ENCODE measurements at regions not wholly inside any gene's neighbourhood (a gene's known extent, or its start where the extent isn't known, plus 50 kb on each side); places are given as distances from the start of the nearest gene placed in this dataset.
A peak's percentile ranks its signal among the peaks of the same experiment; 100 is the strongest.

GRCh38 chr1:194361374-194362131, 1175.1 kb upstream of the B3GALT2 start (continued):
- TF ChIP-seq ZNF583 (CRISPR knock-in tag; IDR thresholded peaks at IDR 0.05) (no peak), MYBL2 (IDR thresholded peaks at IDR 0.05; ENCODE audit: low read depth) (no peak), MYBL2 (CRISPR knock-in tag; IDR thresholded peaks at IDR 0.05; ENCODE audit: borderline replicate concordance) (no peak), EWSR1 (IDR thresholded peaks at IDR 0.05; ENCODE audit: borderline replicate concordance, low read depth, partially characterized antibody) (no peak), CTBP1 (IDR thresholded peaks at IDR 0.05; ENCODE audit: borderline replicate concordance) (no peak), ZNF224 (CRISPR knock-in tag; IDR thresholded peaks at IDR 0.05) (no peak), KHSRP (IDR thresholded peaks at IDR 0.05) (no peak), CEBPB (tag; IDR thresholded peaks at IDR 0.05) (peak; percentile 77), CHD2 (IDR thresholded peaks at IDR 0.05; ENCODE audit: low read depth, low read length) (no peak)

DNA sequence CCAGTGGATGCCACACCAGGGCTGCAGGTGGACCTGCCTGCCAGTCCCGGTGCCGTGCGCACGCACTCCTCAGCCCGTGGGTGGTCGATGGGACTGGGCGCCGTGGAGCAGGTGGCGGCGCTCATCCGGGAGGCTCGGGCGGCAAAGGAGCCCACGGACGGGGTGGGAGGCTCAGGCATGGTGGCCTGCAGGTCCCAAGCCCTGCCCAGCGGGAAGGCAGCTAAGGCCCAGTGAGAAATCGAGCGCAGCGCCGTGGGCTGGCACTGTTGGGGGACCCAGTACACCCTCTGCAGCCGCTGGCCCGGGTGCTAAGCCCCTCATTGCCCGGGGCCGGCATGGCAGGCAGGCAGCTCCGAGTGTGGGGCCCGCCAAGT, 1171.8 kb upstream of the B3GALT2 start:
- peak overlapping the region; percentile 21; the same call in 1 of the 2 replicates for H3K4me3 ChIP-seq
- FAIRE-seq (no peak), ATAC-seq (no peak), DNase-seq (ENCODE audit: extremely low read depth in 1 of 4, low spot score in 3 of 4) (peak in 1 of 4 experiments; percentile 14)
- no TSS peak for BruUV-seq (replicated peaks)
- peak overlapping the region; percentile 3; the same call in 1 of the 2 replicates for H3K4me2 ChIP-seq (ENCODE audit: insufficient read depth, low read length)
- H3K27ac ChIP-seq (ENCODE audit: extremely low read depth, low read depth, low read length) = no peak overlapping the region
- H3K36me3 ChIP-seq (ENCODE audit: control insufficient read depth, insufficient read depth, low read length) = no peaks in the 10 kb centered on the region
- peaks cover 0 to 4% of the 10 kb centered on the region in 2 experiments; a peak in 1 of 5 replicates for H3K4me1 ChIP-seq (replicated peaks in 1 of 2; ENCODE audit: control insufficient read depth in 2 of 2, insufficient read depth in 2 of 2, low read length in 2 of 2)
- H2AFZ ChIP-seq (ENCODE audit: low read depth, low read length) = peak overlapping the region; percentile 47
- H3K27me3 ChIP-seq (ENCODE audit: control insufficient read depth in 2 of 2, insufficient read depth in 2 of 2, low read length in 2 of 2) = no peaks in the 10 kb centered on the region
- H3K9ac ChIP-seq (ENCODE audit: insufficient read depth in 1 of 2, low read depth in 2 of 2, low read length in 2 of 2) = no peak overlapping the region
- intact Hi-C loops (cut with micrococcal nuclease) = no loop called here
- WGBS (ENCODE audit: insufficient coverage, low coverage, missing lambda C conversion rate) = 4% methylated on average over 22 of the region's 26 CpGs
- H3K9me1 ChIP-seq (ENCODE audit: control insufficient read depth, insufficient read depth, low read length) = no peaks in the 10 kb centered on the region
- no peaks in the 10 kb centered on the region; the same call in 1 of the 2 replicates for H3K9me3 ChIP-seq (replicated peaks; ENCODE audit: control insufficient read depth, insufficient read depth, low read depth, low read length)
- CTCF ChIA-PET (ENCODE audit: low intra/inter-chr PET ratio) = no interaction called here
- no peaks in the 10 kb centered on the region for H4K20me1 ChIP-seq (replicated peaks; ENCODE audit: control insufficient read depth, insufficient read depth, low read length)
- in situ Hi-C loops (cut with MboI) = no loop called here
- peaks cover 6% of the 10 kb centered on the region; the same call in 2 of the 3 replicates for H3K79me2 ChIP-seq (ENCODE audit: control insufficient read depth, insufficient read depth, low read length)
- POLR2A ChIA-PET = interaction anchor here (0.5 kb wide), 1 partner anchor 666 kb away, joined by 3 read pairs; no protein-coding TSS in a partner anchor
- TF ChIP-seq ESRRB (CRISPR knock-in tag; IDR thresholded peaks at IDR 0.05; ENCODE audit: borderline replicate concordance) = no peak
- peak; percentile 70 for TF ChIP-seq RBFOX2 (IDR thresholded peaks at IDR 0.05; ENCODE audit: low read depth, low read length)
- peak; percentile 72 for TF ChIP-seq POLR2G (IDR thresholded peaks at IDR 0.05; ENCODE audit: low read depth, low read length)
- TF ChIP-seq ZNF699 (CRISPR knock-in tag; IDR thresholded peaks at IDR 0.05; ENCODE audit: insufficient replicate concordance) = no peak
- peak; percentile 25; the same call in 1 of the 2 replicates for TF ChIP-seq PHF8 (IDR thresholded peaks at IDR 0.05; ENCODE audit: borderline replicate concordance, low read length)
- no peak for TF ChIP-seq MBD1 (CRISPR knock-in tag; IDR thresholded peaks at IDR 0.05)
- TF ChIP-seq NR2C1 (IDR thresholded peaks at IDR 0.05) = no peak
- no peak for TF ChIP-seq NR2C1 (tag; IDR thresholded peaks at IDR 0.05)
- TF ChIP-seq NKRF (IDR thresholded peaks at IDR 0.05; ENCODE audit: borderline replicate concordance) = no peak
- TF ChIP-seq RB1 (IDR thresholded peaks at IDR 0.05; ENCODE audit: low read depth) = no peak

Data from K562 (cell line).